Activated naive CD8-positive, alpha-beta T cell treated with anti-CD3 and anti-CD28 coated beads, Interleukin-2, amount 50 U/mL, for 24 hours (primary cell): ENCODE measurements at regions not wholly inside any gene's neighbourhood (a gene's known extent, or its start where the extent isn't known, plus 50 kb on each side); places are given as distances from the start of the nearest gene placed in this dataset.

Experiments used
- ATAC-seq: fragments of 150-1000 bp; cut with Tn5 transposase; one replicate; pipeline ENCODE4 v1.10.0; 2021
- DNase-seq: peaks from one replicate; pipeline ENCODE4 v3.0.0; 2021
- H3K27ac Mint-ChIP-seq: one replicate; pipeline ENCODE4 v1.8.0; 2021; ENCODE audit warnings: mild to moderate bottlenecking, mixed read lengths
- H3K27me3 Mint-ChIP-seq: one replicate; pipeline ENCODE4 v1.8.0; 2021; ENCODE audit warnings: mixed read lengths
- H3K36me3 Mint-ChIP-seq: one replicate; pipeline ENCODE4 v1.8.0; 2021; ENCODE audit warnings: low read depth, mixed read lengths
- H3K4me1 Mint-ChIP-seq: one replicate; pipeline ENCODE4 v1.8.0; 2021; ENCODE audit warnings: mixed read lengths
- H3K4me3 Mint-ChIP-seq: one replicate; pipeline ENCODE4 v1.8.0; 2021; ENCODE audit warnings: mild to moderate bottlenecking, moderate library complexity, mixed read lengths
- H3K9me3 Mint-ChIP-seq: one replicate; pipeline ENCODE4 v1.8.0; 2021; ENCODE audit warnings: mixed read lengths

- no peaks in the 10 kb centered on the region for H3K9me3 Mint-ChIP-seq
- H3K27me3 Mint-ChIP-seq = peaks cover 5% of the 10 kb centered on the region
- no peak overlapping the region for H3K4me3 Mint-ChIP-seq
- no peak for DNase-seq
- no peak for ATAC-seq
- H3K27ac Mint-ChIP-seq = no peak overlapping the region
- H3K36me3 Mint-ChIP-seq = no peaks in the 10 kb centered on the region
- H3K4me1 Mint-ChIP-seq = no peaks in the 10 kb centered on the region
These were observed 110.2 kb downstream of the TRIM29 start for GRCh38 chr11:120027546-120028180.

- ATAC-seq (no peak), DNase-seq (no peak)
- Mint-ChIP-seq H3K9me3 (no peaks in the 10 kb centered on the region), H3K4me1 (no peaks in the 10 kb centered on the region), H3K27ac (no peak overlapping the region), H3K4me3 (no peak overlapping the region), H3K27me3 (peaks cover 3% of the 10 kb centered on the region), H3K36me3 (no peaks in the 10 kb centered on the region)
These were observed 112.1 kb downstream of the TRIM29 start for GRCh38 chr11:120025606-120026335.

GRCh38 chr11:120024586-120024985 is 113.3 kb downstream of the TRIM29 start:
- DNase-seq (no peak), ATAC-seq (no peak)
- Mint-ChIP-seq H3K27ac (no peak overlapping the region), H3K36me3 (no peaks in the 10 kb centered on the region), H3K4me3 (no peak overlapping the region), H3K27me3 (peaks cover 3% of the 10 kb centered on the region), H3K4me1 (no peaks in the 10 kb centered on the region), H3K9me3 (no peaks in the 10 kb centered on the region)

GRCh38 chr11:120024046-120024445 is 113.9 kb downstream of the TRIM29 start:
- ATAC-seq = no peak
- H3K27me3 Mint-ChIP-seq = peaks cover 3% of the 10 kb centered on the region
- no peak overlapping the region for H3K4me3 Mint-ChIP-seq
- H3K9me3 Mint-ChIP-seq = no peaks in the 10 kb centered on the region
- DNase-seq = no peak
- no peaks in the 10 kb centered on the region for H3K4me1 Mint-ChIP-seq
- H3K27ac Mint-ChIP-seq = no peak overlapping the region
- H3K36me3 Mint-ChIP-seq = no peaks in the 10 kb centered on the region

GRCh38 chr11:120023551-120023950 is 114.4 kb downstream of the TRIM29 start:
- Mint-ChIP-seq H3K4me1 (no peaks in the 10 kb centered on the region), H3K4me3 (no peak overlapping the region), H3K27me3 (peaks cover 3% of the 10 kb centered on the region), H3K36me3 (no peaks in the 10 kb centered on the region), H3K27ac (no peak overlapping the region), H3K9me3 (no peaks in the 10 kb centered on the region)
- ATAC-seq = no peak
- no peak for DNase-seq

- Mint-ChIP-seq H3K9me3 (no peaks in the 10 kb centered on the region), H3K4me3 (no peak overlapping the region), H3K27ac (no peak overlapping the region), H3K4me1 (no peaks in the 10 kb centered on the region), H3K27me3 (peaks cover 3% of the 10 kb centered on the region), H3K36me3 (no peaks in the 10 kb centered on the region)
- ATAC-seq (no peak), DNase-seq (no peak)
These were observed 114.8 kb downstream of the TRIM29 start for GRCh38 chr11:120023120-120023519.

GRCh38 chr11:120022617-120023016 is 115.3 kb downstream of the TRIM29 start:
- no peaks in the 10 kb centered on the region for H3K9me3 Mint-ChIP-seq
- no peak for ATAC-seq
- H3K27me3 Mint-ChIP-seq = peaks cover 4% of the 10 kb centered on the region

GRCh38 chr11:120021978-120022377 is 115.9 kb downstream of the TRIM29 start:
- H3K4me1 Mint-ChIP-seq = no peaks in the 10 kb centered on the region
- ATAC-seq (no peak), DNase-seq (no peak)
- H3K27me3 Mint-ChIP-seq = peaks cover 10% of the 10 kb centered on the region
- H3K36me3 Mint-ChIP-seq = no peaks in the 10 kb centered on the region
- no peaks in the 10 kb centered on the region for H3K9me3 Mint-ChIP-seq
- H3K4me3 Mint-ChIP-seq = no peak overlapping the region
- no peak overlapping the region for H3K27ac Mint-ChIP-seq

More at GRCh38 chr11:120022617-120023016, 115.3 kb downstream of the TRIM29 start:
- DNase-seq = no peak
- H3K27ac Mint-ChIP-seq = no peak overlapping the region
- no peaks in the 10 kb centered on the region for H3K4me1 Mint-ChIP-seq
- no peak overlapping the region for H3K4me3 Mint-ChIP-seq
- no peaks in the 10 kb centered on the region for H3K36me3 Mint-ChIP-seq

- H3K4me3 Mint-ChIP-seq = no peak overlapping the region
- H3K9me3 Mint-ChIP-seq = no peaks in the 10 kb centered on the region
- ATAC-seq = no peak
- H3K27me3 Mint-ChIP-seq = peaks cover 15% of the 10 kb centered on the region
- H3K36me3 Mint-ChIP-seq = no peaks in the 10 kb centered on the region
- no peak overlapping the region for H3K27ac Mint-ChIP-seq
- DNase-seq = no peak
- H3K4me1 Mint-ChIP-seq = no peaks in the 10 kb centered on the region
These were observed 116.4 kb downstream of the TRIM29 start for GRCh38 chr11:120021391-120021953.

GRCh38 chr11:120020981-120021380 is 116.9 kb downstream of the TRIM29 start:
- DNase-seq (no peak), ATAC-seq (no peak)
- H3K4me3 Mint-ChIP-seq = no peak overlapping the region
- no peaks in the 10 kb centered on the region for H3K4me1 Mint-ChIP-seq
- H3K36me3 Mint-ChIP-seq = no peaks in the 10 kb centered on the region
- H3K27ac Mint-ChIP-seq = no peak overlapping the region
- H3K9me3 Mint-ChIP-seq = no peaks in the 10 kb centered on the region
- H3K27me3 Mint-ChIP-seq = peaks cover 19% of the 10 kb centered on the region

GRCh38 chr11:120020486-120020885 is 117.4 kb downstream of the TRIM29 start:
- DNase-seq (no peak), ATAC-seq (no peak)
- Mint-ChIP-seq H3K36me3 (no peaks in the 10 kb centered on the region), H3K4me3 (no peak overlapping the region), H3K9me3 (no peaks in the 10 kb centered on the region), H3K27me3 (peaks cover 23% of the 10 kb centered on the region), H3K4me1 (no peaks in the 10 kb centered on the region), H3K27ac (no peak overlapping the region)

GRCh38 chr11:120019191-120019590 is 118.7 kb downstream of the TRIM29 start:
- H3K27ac Mint-ChIP-seq = no peak overlapping the region
- H3K36me3 Mint-ChIP-seq = no peaks in the 10 kb centered on the region
- DNase-seq = no peak
- H3K27me3 Mint-ChIP-seq = peaks cover 34% of the 10 kb centered on the region
- H3K4me1 Mint-ChIP-seq = no peaks in the 10 kb centered on the region
- no peaks in the 10 kb centered on the region for H3K9me3 Mint-ChIP-seq
- ATAC-seq = no peak
- H3K4me3 Mint-ChIP-seq = no peak overlapping the region

- H3K27me3 Mint-ChIP-seq = peaks cover 33% of the 10 kb centered on the region
- no peak overlapping the region for H3K4me3 Mint-ChIP-seq
- H3K9me3 Mint-ChIP-seq = no peaks in the 10 kb centered on the region
- no peaks in the 10 kb centered on the region for H3K36me3 Mint-ChIP-seq
- DNase-seq (no peak), ATAC-seq (no peak)
- no peak overlapping the region for H3K27ac Mint-ChIP-seq
- H3K4me1 Mint-ChIP-seq = no peaks in the 10 kb centered on the region
These were observed 120.2 kb downstream of the TRIM29 start for GRCh38 chr11:120017582-120018150.

- no peak overlapping the region for H3K4me3 Mint-ChIP-seq
- no peak overlapping the region for H3K27ac Mint-ChIP-seq
- no peaks in the 10 kb centered on the region for H3K4me1 Mint-ChIP-seq
- DNase-seq (peak; percentile 20), ATAC-seq (no peak)
- H3K9me3 Mint-ChIP-seq = no peaks in the 10 kb centered on the region
- peaks cover 48% of the 10 kb centered on the region for H3K27me3 Mint-ChIP-seq
- no peaks in the 10 kb centered on the region for H3K36me3 Mint-ChIP-seq
These were observed 124.3 kb downstream of the TRIM29 start for GRCh38 chr11:120013325-120014250.
